HG03558 (cell line): ENCODE measurements at regions not wholly inside any gene's neighbourhood (a gene's known extent, or its start where the extent isn't known, plus 50 kb on each side); places are given as distances from the start of the nearest gene placed in this dataset.
"Not testable (repeated sequence)": the region's sequence is repeated elsewhere in the genome, so short reads cannot be mapped to it uniquely, and the experiment has no call there.

Source experiments
- ATAC-seq: cut with Tn5 transposase; IDR thresholded peaks from one replicate; pipeline ENCODE4 v1.9.1; 2021; ENCODE audit warnings: moderate number of reproducible peaks; ENCODE audit not compliant: unreplicated experiment; ENCODE audit errors: extremely low read depth

- ATAC-seq: peak; percentile 60
Measured at GRCh38 chr1:185520188-185520920, 203.3 kb upstream of the IVNS1ABP start.

DNA sequence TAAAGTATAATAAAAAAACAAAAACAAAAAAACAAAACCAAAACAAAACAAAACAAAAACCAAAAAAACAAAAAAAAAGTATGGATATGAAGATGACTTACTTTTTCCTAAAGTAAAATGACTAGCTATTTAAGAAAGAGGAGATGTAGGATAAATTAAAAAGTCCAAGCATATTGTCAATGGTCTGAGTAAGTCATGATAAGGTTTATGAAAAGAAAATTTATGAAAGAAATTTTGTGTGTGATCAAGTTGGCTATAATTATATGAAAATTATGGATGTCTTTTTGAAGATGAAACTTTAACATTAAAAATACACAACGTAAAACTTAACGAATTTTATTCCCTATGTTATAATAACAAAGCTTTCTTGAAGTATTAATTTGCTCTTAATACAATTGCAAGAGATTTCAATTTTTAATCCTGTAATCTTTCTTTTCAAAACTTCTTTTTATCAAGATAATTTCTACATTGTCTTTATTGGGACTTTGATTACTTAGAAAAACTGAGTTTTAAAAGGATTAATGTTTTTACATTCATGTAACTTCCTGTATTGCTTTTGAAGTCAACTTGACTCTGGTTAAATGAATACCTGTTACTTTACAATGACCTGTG is 200.9 kb upstream of the IVNS1ABP start:
- no peak for ATAC-seq

GRCh38 chr1:185517301-185517700 is 200.3 kb upstream of the IVNS1ABP start:
- ATAC-seq: not testable (repeated sequence)

DNA sequence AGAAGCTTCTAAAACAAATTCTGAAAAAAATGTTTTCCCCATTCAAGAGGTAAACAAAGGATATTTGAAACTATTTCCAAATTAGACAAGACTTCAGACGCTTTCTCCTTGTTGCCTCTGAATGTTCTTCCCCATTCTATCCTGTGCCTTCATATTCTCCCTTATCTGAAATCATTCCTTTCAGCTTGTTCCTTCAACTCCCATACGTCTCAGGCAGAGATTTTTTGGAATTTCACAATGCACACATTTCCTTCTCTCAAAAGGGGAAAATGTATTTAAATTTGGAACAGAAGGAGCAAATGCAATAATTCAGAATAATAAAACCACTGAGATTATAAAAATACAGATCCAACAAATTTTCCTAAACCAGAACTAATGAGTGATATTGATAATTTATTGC is 198.7 kb upstream of the IVNS1ABP start:
- no peak for ATAC-seq

DNA sequence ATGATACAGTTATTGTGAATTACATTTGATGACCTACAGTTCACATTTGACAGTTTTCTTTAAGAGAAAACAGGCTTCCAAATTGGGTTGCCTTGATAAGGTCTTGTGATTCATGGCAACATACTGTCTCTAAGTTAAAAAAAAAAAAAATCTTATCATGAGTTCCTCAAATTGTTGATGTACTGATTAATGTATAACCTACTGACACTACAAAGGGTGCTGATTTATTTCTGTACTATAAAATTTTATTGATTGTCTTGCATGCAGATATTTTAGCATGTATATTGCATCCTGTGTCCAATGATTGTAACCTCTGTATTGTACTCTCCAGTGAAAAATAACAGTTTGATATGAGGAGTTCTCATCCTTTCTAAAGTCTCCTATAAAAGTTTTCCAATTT is 197.3 kb upstream of the IVNS1ABP start:
- no peak for ATAC-seq

DNA sequence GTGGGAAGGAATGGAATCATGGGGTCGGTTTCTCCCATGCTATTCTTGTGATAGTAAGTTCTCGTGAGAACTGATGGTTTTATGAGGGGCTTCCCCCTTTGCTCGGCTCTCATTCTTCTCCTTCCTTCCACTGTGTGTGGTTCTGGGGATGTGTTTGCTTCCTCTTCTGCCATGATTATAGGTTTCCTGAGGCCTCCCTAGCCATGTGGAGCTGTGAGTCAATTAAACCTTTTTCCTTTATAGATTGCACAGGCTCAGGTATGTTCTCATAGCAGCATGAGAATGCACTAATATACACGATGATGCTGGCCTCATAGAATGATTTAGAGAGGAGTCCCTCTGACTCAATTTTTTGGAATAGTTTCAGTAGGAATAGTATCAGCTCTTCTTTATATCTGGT is 195.4 kb upstream of the IVNS1ABP start:
- no peak for ATAC-seq

- ATAC-seq: no peak
Measured at GRCh38 chr1:185501099-185501498, 184.1 kb upstream of the IVNS1ABP start.

GRCh38 chr1:185500001-185500626 is 183.1 kb upstream of the IVNS1ABP start:
- no peak for ATAC-seq

- no peak for ATAC-seq
Measured at GRCh38 chr1:185498207-185498606, 181.2 kb upstream of the IVNS1ABP start.

DNA sequence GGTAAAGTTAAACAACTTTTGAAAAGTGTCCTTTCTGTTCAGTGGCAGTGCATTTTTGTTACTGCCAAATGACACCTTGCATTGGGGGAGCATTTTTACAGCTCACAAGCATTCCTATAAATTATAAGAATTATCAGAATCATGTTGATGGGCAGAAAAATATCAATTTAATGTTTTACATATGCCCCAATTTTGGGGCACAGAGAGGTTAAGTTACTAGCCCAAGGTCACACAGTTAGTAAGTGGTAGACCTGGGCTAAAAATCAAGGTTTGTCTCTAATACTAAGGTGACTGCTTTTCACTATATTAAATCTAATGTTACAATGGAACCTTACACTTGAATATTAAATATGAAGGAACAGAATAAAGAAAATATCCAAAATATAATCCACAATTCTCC is 180.1 kb upstream of the IVNS1ABP start:
- no peak for ATAC-seq

DNA sequence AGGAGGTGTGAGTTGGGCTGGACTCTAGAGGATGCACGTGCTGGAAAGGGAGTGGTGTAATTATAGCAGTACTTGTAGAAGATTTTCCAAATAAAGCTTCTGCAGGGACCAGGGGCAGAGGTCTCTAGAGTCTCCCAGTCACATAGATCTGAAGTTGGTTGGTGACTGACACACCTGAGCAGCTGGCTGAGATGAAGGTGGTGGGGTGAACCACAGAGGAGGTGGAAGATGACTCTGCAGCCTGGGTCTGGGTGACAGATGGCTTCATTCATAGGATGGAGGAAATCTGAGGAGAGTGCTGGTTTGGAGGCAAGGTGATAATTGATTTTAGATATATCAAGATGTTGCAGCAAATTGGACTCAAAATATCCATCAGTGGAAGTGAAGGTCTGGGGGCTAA is 178.9 kb upstream of the IVNS1ABP start:
- no peak for ATAC-seq

GRCh38 chr1:185495007-185495406 is 178.0 kb upstream of the IVNS1ABP start:
- no peak for ATAC-seq

GRCh38 chr1:185492089-185492825 is 175.2 kb upstream of the IVNS1ABP start:
- ATAC-seq: no peak

DNA sequence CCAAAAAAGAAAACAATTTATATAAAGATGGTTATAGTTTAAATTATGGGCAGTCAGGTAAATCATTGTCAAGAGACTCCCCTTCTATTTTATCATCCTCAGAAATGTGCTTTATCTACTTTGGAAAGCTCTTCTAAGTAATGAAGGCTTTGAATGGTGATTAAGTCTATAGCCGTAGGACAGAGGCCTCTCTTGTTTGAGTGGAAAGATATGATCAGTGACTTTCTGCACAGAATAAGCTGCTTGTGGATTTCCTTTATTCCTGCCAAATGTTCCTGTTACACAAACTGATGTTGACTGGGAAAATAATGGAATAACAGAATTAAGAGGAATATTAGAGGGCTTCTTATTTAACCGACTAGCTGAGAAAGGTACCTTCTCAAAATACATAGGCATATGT is 174.6 kb upstream of the IVNS1ABP start:
- ATAC-seq: no peak

DNA sequence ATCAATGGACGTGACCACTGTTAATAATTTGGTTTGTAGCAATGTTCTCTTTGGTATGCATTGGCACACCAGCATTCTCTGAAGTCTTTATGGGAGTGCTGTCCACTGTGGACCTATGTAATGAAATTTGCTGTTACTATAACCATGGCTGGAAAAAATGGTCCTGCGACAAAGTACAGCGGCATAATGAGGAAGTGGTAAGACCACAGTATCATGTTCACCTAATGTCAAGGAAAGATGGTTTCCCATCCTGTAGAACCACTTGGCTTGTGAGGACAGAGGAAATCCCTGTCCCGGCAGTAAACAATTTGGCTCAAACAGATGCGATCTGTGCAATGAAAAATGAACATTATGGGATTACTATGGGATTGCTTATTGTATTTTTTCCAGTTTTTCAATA is 173.9 kb upstream of the IVNS1ABP start:
- ATAC-seq: no peak

DNA sequence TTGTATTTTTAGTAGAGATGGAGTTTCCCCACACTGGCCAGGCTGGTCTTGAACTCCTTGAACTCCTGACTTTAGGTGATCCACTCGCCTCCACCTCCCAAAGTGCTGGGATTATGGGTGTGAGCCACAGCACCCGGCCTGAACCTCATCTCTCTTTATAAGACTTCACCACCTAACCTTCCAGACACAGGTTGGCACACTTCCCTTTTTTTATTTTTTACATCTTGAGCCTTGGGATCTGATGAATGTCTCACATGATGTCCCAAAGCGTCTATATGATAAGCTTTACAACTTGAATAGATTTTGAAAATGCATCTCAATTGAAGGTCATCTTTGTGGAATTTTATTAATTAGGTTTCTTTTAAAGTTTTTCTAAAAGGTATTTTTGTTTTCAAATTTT is 172.4 kb upstream of the IVNS1ABP start:
- no peak for ATAC-seq

- no peak for ATAC-seq
Measured at GRCh38 chr1:185488808-185489207, 171.8 kb upstream of the IVNS1ABP start.

GRCh38 chr1:185487936-185488335 is 170.9 kb upstream of the IVNS1ABP start:
- ATAC-seq: no peak

- ATAC-seq: no peak
Measured at GRCh38 chr1:185487026-185487425, 170.0 kb upstream of the IVNS1ABP start.

DNA sequence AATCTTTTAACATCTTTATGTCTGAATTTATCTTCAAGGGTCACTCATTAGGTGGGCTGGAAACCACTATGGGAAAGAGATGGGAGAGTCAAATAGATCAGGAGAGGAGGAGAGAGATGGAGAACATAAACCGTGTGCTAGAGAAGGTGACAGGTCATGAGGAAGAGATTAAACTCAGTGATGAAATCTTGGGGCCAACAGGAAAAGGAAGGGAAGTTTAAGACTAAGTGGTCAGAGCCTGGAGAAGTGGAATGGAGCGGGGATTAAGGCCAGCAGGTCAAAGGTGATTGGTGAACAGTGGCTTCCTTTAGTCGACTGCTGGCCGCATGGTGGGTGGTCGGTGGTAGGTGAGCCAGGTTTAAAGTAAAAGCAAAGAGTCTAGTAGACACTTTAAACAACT is 169.3 kb upstream of the IVNS1ABP start:
- no peak for ATAC-seq
